AG09309 (cell line): ENCODE measurements at regions not wholly inside any gene's neighbourhood (a gene's known extent, or its start where the extent isn't known, plus 50 kb on each side); places are given as distances from the start of the nearest gene placed in this dataset.

Experiments used
- DNase-seq: peaks from one replicate; pipeline ENCODE4 v3.0.0-alpha.2; 2010; ENCODE audit warnings: low read depth
- H3K4me3 ChIP-seq: 2 replicates; pipeline ENCODE4 v1.5.1; 2011; ENCODE audit warnings: mild to moderate bottlenecking, low read depth, low read length, moderate library complexity; ENCODE audit not compliant: control insufficient read depth
- TF ChIP-seq, protein P1 (sequence below): IDR thresholded peaks from 2 replicates; pipeline ENCODE4 v1.5.1; 2011; ENCODE audit warnings: mild to moderate bottlenecking, low read depth, low read length, inconsistent platforms; ENCODE audit not compliant: insufficient read depth, control insufficient read depth; ENCODE audit errors: missing control alignments

DNA sequence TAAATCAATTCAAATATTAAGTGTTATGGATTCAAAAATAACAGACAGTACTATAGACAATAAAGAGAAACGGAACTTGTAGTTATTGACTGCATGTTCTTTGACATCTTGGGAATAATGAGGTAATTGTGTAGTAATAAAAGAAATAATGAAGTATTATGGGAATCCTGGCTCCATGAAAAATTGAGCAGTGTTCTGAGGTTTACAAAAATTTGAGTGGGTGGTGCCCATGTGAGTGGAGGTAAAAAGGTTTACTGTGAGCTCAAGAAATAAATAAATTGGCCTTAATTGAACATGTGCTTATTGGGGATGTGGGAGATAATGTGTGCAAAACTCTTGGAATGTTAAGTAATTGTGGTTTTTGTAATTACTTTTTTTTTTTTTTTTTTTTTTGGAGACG is 1013.7 kb upstream of the GJE1 start:
- H3K4me3 ChIP-seq, result no peak overlapping the region
- TF ChIP-seq, protein P1, sequence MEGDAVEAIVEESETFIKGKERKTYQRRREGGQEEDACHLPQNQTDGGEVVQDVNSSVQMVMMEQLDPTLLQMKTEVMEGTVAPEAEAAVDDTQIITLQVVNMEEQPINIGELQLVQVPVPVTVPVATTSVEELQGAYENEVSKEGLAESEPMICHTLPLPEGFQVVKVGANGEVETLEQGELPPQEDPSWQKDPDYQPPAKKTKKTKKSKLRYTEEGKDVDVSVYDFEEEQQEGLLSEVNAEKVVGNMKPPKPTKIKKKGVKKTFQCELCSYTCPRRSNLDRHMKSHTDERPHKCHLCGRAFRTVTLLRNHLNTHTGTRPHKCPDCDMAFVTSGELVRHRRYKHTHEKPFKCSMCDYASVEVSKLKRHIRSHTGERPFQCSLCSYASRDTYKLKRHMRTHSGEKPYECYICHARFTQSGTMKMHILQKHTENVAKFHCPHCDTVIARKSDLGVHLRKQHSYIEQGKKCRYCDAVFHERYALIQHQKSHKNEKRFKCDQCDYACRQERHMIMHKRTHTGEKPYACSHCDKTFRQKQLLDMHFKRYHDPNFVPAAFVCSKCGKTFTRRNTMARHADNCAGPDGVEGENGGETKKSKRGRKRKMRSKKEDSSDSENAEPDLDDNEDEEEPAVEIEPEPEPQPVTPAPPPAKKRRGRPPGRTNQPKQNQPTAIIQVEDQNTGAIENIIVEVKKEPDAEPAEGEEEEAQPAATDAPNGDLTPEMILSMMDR, result no peak
- DNase-seq, result no peak

DNA sequence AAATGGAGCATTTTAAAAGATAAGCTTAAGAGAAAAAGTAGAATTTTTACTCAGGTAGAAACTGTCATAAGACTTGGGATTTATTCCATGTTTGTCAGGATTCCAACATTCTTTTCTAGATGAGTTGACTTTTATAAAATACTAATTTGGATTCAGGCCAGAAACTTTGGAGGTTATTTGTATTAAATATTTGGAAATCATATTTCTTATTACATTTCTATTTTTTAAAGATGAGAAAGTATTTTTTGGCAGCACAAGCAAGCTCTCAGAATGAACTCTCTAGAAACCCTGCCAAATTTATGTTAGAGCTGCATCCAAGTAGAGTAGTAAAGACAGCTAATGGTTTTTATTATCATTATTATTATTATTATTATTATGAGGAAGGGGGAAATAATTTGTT is 1014.9 kb upstream of the GJE1 start:
- TF ChIP-seq, protein P1, result no peak

DNA sequence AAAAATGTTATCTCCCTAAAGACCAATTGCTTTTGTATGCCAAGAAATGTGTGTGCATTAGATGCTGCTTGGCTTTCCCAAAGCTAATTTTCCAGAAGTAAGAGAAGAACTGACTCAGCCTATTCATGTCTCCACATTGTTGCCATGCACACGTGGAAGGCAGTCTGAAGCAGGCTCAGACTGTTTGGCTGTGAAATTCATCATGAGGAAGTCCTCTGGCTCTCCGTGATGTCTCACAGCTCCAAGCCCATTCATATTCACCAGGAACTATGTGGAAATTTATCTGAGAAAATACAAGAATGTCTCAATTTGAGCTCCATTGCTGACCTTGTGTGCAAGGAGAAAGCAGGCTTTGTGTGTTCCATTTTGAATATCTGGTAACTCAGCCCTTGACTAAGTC is 1022.2 kb upstream of the GJE1 start:
- no peak overlapping the region for H3K4me3 ChIP-seq
- TF ChIP-seq, protein P1, result no peak
- DNase-seq, result peak; percentile 24

More for the DNA sequence above, 1014.9 kb upstream of the GJE1 start:
- no peak overlapping the region for H3K4me3 ChIP-seq
- no peak for DNase-seq

DNA sequence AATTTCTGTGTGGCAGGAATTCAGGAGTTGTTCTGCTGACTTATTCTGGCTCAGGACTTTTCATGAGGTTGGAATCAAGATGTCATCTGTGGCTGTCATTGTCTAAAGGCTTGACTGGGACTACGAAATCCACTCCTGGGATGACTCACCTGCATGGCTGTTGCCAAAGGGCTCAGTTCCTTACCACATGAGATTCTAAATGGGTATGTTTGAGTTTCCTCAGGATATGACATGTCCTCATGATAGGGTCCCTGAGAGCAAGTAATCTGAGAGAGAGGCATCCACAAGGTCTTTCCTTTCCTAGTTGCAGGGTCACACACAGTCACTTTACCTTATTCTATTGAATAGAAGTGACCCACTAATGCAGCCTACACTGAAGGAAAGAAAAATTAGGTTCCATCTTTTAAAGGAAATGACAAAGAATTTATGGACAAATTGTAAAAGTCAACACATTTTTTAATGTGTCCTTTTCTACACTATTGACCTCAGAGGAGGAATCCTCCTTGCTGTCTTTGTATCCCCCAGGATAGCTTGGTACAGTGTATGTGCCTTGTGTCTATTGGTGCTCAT is 1025.0 kb upstream of the GJE1 start:
- DNase-seq, result no peak
- H3K4me3 ChIP-seq, result no peak overlapping the region
- TF ChIP-seq, protein P1, result no peak

DNA sequence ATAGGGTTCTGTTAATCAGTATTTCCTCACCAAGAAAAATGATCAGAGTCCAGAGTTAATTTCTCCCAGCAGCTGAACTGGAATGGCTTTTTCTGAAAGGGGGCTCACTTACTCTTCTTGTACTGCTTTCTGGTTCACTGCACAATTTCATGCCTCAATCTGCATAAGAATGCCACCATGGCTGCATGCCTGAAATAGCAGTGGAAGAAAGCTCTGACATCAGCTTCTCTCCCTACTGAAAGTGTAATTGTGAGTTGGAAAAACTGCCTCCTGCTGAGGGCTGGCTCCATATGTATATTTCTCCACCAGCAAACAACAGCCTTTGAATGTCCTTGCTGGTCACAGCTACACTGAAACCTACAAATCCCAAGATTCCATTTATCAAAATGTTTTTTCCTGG is 1027.2 kb upstream of the GJE1 start:
- no peak for DNase-seq
- no peak overlapping the region for H3K4me3 ChIP-seq
- TF ChIP-seq, protein P1, result no peak

DNA sequence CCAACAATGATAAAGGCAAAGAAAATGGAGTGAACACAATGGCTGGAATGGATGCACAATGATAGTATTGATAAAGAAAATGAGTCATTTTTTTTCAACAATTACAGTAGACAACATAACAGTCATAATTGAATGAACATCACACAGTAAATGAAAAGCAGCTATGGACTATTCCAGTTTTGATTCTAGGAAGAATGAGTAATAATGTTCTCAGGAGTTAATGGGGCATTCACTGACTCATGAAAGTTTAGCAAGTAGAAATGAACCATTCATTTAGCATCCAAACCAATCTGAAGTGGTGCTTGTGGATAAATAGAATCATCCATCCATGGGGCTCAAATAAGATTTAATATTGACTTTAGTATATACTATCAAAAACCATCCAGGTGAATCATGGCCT is 1029.5 kb upstream of the GJE1 start:
- TF ChIP-seq, protein P1, result no peak
- peak; percentile 40 for DNase-seq
- no peak overlapping the region for H3K4me3 ChIP-seq

DNA sequence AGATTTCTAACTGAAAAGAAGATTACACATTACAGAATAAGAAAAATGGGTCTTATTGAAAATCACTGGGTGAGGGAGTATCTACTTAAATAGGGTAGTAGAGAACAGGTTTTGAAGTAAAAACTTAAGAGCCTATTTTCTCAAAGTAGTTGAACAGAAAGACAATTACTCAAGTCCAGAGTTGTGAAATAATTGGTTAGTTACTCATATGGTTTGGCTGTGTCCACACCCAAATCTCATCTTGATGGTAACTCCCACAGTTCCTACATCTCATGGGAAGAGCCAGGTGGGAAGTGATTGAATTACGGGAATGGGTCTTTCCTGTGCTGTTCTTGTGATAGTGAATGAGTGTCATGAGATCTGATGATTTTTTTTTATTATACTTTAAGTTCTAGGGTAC is 1035.3 kb upstream of the GJE1 start:
- DNase-seq, result no peak
- TF ChIP-seq, protein P1, result no peak
- no peak overlapping the region for H3K4me3 ChIP-seq
